GM23338 (cell line): ENCODE measurements at regions not wholly inside any gene's neighbourhood (a gene's known extent, or its start where the extent isn't known, plus 50 kb on each side); places are given as distances from the start of the nearest gene placed in this dataset.

Experiments
- ATAC-seq: fragments of 200-7000 bp; cut with Tn5 transposase; 3 replicates; pipeline ENCODE4 v1.9.1; 2020
- DNase-seq: peaks from one replicate; pipeline ENCODE4 v3.0.0-alpha.2; 2015; ENCODE audit warnings: low spot score
- H2AFZ ChIP-seq: fragments of 200-600 bp; sonication (generic); 2 replicates; pipeline ENCODE4 v1.8.0; 2016; ENCODE audit warnings: antibody characterized with exemption, mild to moderate bottlenecking, moderate library complexity
- H3F3A ChIP-seq: fragments of 200-600 bp; sonication (generic); replicated peaks from 2 replicates; pipeline ENCODE4 v1.8.0; 2017; ENCODE audit warnings: antibody characterized with exemption, mixed run types, low read depth
- H3K27ac ChIP-seq: fragments of 200-600 bp; sonication (generic); 2 replicates; pipeline ENCODE4 v1.6.1; 2016; ENCODE audit warnings: low read depth
- H3K27me3 ChIP-seq: fragments of 200-600 bp; sonication (generic); 2 replicates; pipeline ENCODE4 v1.8.0; 2016; ENCODE audit warnings: mild to moderate bottlenecking, mixed run types, moderate library complexity; ENCODE audit not compliant: insufficient read depth
- H3K36me3 ChIP-seq: fragments of 200-600 bp; sonication (generic); 2 replicates; pipeline ENCODE4 v1.8.0; 2016; ENCODE audit warnings: mild to moderate bottlenecking; ENCODE audit not compliant: insufficient read depth
- H3K4me1 ChIP-seq: fragments of 200-600 bp; sonication (generic); 2 replicates; pipeline ENCODE4 v1.8.0; 2016; ENCODE audit warnings: mild to moderate bottlenecking, moderate library complexity; ENCODE audit not compliant: insufficient read depth
- H3K4me2 ChIP-seq: fragments of 200-600 bp; sonication (generic); 2 replicates; pipeline ENCODE4 v1.7.1; 2017; ENCODE audit warnings: mixed run types
- H3K4me3 ChIP-seq: fragments of 200-600 bp; sonication (generic); 2 replicates; pipeline ENCODE4 v1.6.1; 2016; ENCODE audit warnings: mixed run types
- H3K79me2 ChIP-seq: fragments of 200-600 bp; sonication (generic); replicated peaks from 2 replicates; pipeline ENCODE4 v1.8.0; 2017; ENCODE audit warnings: mild to moderate bottlenecking; ENCODE audit not compliant: insufficient read depth
- H3K9me2 ChIP-seq: fragments of 200-600 bp; sonication (generic); 2 replicates; pipeline ENCODE4 v1.8.0; 2017; ENCODE audit not compliant: insufficient read depth
- H4K20me1 ChIP-seq: fragments of 200-600 bp; sonication (generic); replicated peaks from 2 replicates; pipeline ENCODE4 v1.8.0; 2017; ENCODE audit warnings: mild to moderate bottlenecking; ENCODE audit not compliant: insufficient read depth
- H3K27ac Mint-ChIP-seq: 2 replicates; pipeline ENCODE4 v1.8.0; 2020; ENCODE audit warnings: inconsistent platforms, mild to moderate bottlenecking, moderate library complexity, mixed read lengths
- H3K27me3 Mint-ChIP-seq: 3 replicates; pipeline ENCODE4 v1.8.0; 2022; ENCODE audit warnings: low read depth, mild to moderate bottlenecking, moderate library complexity, mixed read lengths, inconsistent platforms; ENCODE audit not compliant: insufficient read depth, poor library complexity
- H3K36me3 Mint-ChIP-seq: 3 replicates; pipeline ENCODE4 v1.8.0; 2021; ENCODE audit warnings: low read depth, mild to moderate bottlenecking, inconsistent platforms, moderate library complexity, mixed read lengths
- H3K4me1 Mint-ChIP-seq: 3 replicates; pipeline ENCODE4 v1.8.0; 2020; ENCODE audit warnings: mild to moderate bottlenecking, inconsistent platforms, mixed read lengths
- H3K4me3 Mint-ChIP-seq: 3 replicates; pipeline ENCODE4 v1.8.0; 2021; ENCODE audit warnings: moderate library complexity, mild to moderate bottlenecking, inconsistent platforms, mixed read lengths
- H3K9me3 Mint-ChIP-seq: 3 replicates; pipeline ENCODE4 v1.8.0; 2020; ENCODE audit warnings: moderate library complexity, mild to moderate bottlenecking, inconsistent platforms, mixed read lengths
- CREB1 ChIP-seq: fragments of 250-450 bp; sonication (Bioruptor Pico); IDR thresholded peaks from 2 replicates; pipeline ENCODE4 v1.5.0; 2020; ENCODE audit warnings: low read depth, mild to moderate bottlenecking, moderate library complexity
- CTCF ChIP-seq, 2 experiments: fragments of 200-600 bp in 1 of 2; sonication (generic) in 1 of 2; conservative IDR thresholded peaks; 2 replicates each; pipeline versions ENCODE4 v1.5.1 to v1.6.1; 2016 to 2017; ENCODE audit warnings: antibody characterized with exemption in 2 of 2, low read depth in 2 of 2, mild to moderate bottlenecking in 2 of 2, moderate library complexity in 1 of 2
- ETS1 ChIP-seq: IDR thresholded peaks from 2 replicates; pipeline ENCODE4 v1.6.1; 2016; ENCODE audit warnings: antibody characterized with exemption
- EZH2 ChIP-seq: fragments of 200-600 bp; sonication (generic); IDR thresholded peaks from one replicate; pipeline ENCODE4 v1.8.0; 2017; ENCODE audit warnings: antibody characterized with exemption, mild to moderate bottlenecking, low read depth; ENCODE audit not compliant: unreplicated experiment
- EZH2phosphoT487 ChIP-seq: fragments of 200-600 bp; sonication (generic); IDR thresholded peaks from one replicate; pipeline ENCODE4 v1.8.1; 2018; ENCODE audit warnings: antibody characterized with exemption; ENCODE audit not compliant: unreplicated experiment
- JUNB ChIP-seq: IDR thresholded peaks from one replicate; pipeline ENCODE4 v1.6.1; 2016; ENCODE audit warnings: antibody characterized with exemption; ENCODE audit not compliant: unreplicated experiment
- NANOG ChIP-seq: IDR thresholded peaks from 2 replicates; pipeline ENCODE4 v1.6.1; 2016; ENCODE audit warnings: antibody characterized with exemption, borderline replicate concordance
- POLR2AphosphoS5 ChIP-seq: IDR thresholded peaks from 2 replicates; pipeline ENCODE4 v1.6.1; 2016; ENCODE audit warnings: antibody characterized with exemption, low read depth
- REST ChIP-seq: IDR thresholded peaks from one replicate; pipeline ENCODE4 v1.6.1; 2018; ENCODE audit warnings: antibody characterized with exemption; ENCODE audit not compliant: unreplicated experiment
- STAT1 ChIP-seq: IDR thresholded peaks from one replicate; pipeline ENCODE4 v1.6.1; 2016; ENCODE audit warnings: antibody characterized with exemption; ENCODE audit not compliant: unreplicated experiment
- ZNF114 ChIP-seq: fragments of 250-450 bp; sonication (Bioruptor Pico); IDR thresholded peaks from 2 replicates; pipeline ENCODE4 v1.5.0; 2020; ENCODE audit warnings: mild to moderate bottlenecking, moderate library complexity
- ZNF331 ChIP-seq: fragments of 250-450 bp; sonication (Bioruptor Pico); IDR thresholded peaks from 2 replicates; pipeline ENCODE4 v1.5.0; 2020; ENCODE audit warnings: low read depth, mild to moderate bottlenecking, moderate library complexity
- ZNF462 ChIP-seq: fragments of 250-450 bp; sonication (Bioruptor Pico); IDR thresholded peaks from 2 replicates; pipeline ENCODE4 v1.5.0; 2020; ENCODE audit warnings: mild to moderate bottlenecking, moderate library complexity

- H3K4me3 Mint-ChIP-seq, result no peak overlapping the region
- no peak overlapping the region for H3K27ac Mint-ChIP-seq
- H3K27me3 ChIP-seq, result peaks cover 24% of the 10 kb centered on the region; the same call in 1 of the 2 replicates
- no peak overlapping the region for H2AFZ ChIP-seq
- 0 out of 2 replicates have a peak overlapping the region, but pooled peaks have one; percentile 65 for H3K4me2 ChIP-seq
- no peak for DNase-seq
- H3K36me3 Mint-ChIP-seq, result no peaks in the 10 kb centered on the region; the same call in 2 of the 3 replicates
- H3K4me1 ChIP-seq, result peaks cover 53% of the 10 kb centered on the region
- H4K20me1 ChIP-seq, result no peaks in the 10 kb centered on the region
- no peaks in the 10 kb centered on the region for H3K36me3 ChIP-seq
- H3K27ac ChIP-seq, result no peak overlapping the region
- no peak overlapping the region for H3K4me3 ChIP-seq
- H3K79me2 ChIP-seq, result no peaks in the 10 kb centered on the region
- TF ChIP-seq CREB1 (CRISPR knock-in tag) (no peak), EZH2 (no peak), NANOG (no peak), STAT1 (no peak), ZNF462 (CRISPR knock-in tag) (no peak), POLR2AphosphoS5 (no peak), EZH2phosphoT487 (no peak), ZNF114 (no peak), JUNB (no peak), REST (no peak), ZNF331 (no peak), ETS1 (no peak), CTCF (conservative IDR thresholded peaks at IDR 0.05; ENCODE audit: low read depth in 2 of 2) (no peak)
- H3K4me1 Mint-ChIP-seq, result peaks cover 42% of the 10 kb centered on the region
- H3K27me3 Mint-ChIP-seq, result peaks cover 3% of the 10 kb centered on the region
- H3F3A ChIP-seq, result no peaks in the 10 kb centered on the region
- H3K9me2 ChIP-seq, result no peaks in the 10 kb centered on the region
- ATAC-seq, result no peak
- H3K9me3 Mint-ChIP-seq, result no peaks in the 10 kb centered on the region
Observed at GRCh38 chr18:1013951-1014350, 109.3 kb downstream of the ADCYAP1 start.
